ENCODE measurements at regions not wholly inside any gene's neighbourhood (a gene's known extent, or its start where the extent isn't known, plus 50 kb on each side); places are given as distances from the start of the nearest gene placed in this dataset.

- TF ChIP-seq CTCF (IDR thresholded peaks at IDR 0.05) (no peak), POLR2A (IDR thresholded peaks at IDR 0.05) (no peak)
Observed at GRCh38 chr3:107884028-107884427, 206.8 kb downstream of the CD47 start.

Data from esophagus squamous epithelium (tissue), 4 donors.